ENCODE measurements at regions not wholly inside any gene's neighbourhood (a gene's known extent, or its start where the extent isn't known, plus 50 kb on each side); places are given as distances from the start of the nearest gene placed in this dataset.

DNA sequence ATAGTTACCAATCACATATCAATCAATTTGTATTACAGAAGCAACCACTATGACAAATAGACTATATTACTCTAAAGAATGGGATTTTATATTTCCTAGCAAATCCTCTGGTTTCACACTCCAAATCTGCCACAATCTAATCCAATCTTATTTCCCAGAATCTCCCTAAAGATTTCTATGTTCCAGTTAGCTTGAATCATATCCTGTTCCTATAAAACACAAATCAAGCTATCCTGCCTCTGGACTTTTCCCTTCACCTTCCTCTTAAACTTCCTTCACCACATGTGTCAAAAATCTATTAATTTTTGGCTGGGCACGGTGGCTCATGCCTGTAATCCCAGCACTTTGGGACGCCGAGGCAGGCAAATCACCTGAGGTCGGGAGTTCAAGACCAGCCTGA is 50.0 kb downstream of the PIK3C2A start:
- Mint-ChIP-seq H3K36me3 (ENCODE audit: low read depth) (peaks cover 15% of the 10 kb centered on the region), H3K4me1 (peaks cover 40% of the 10 kb centered on the region), H3K9me3 (no peaks in the 10 kb centered on the region), H3K27ac (no peak overlapping the region), H3K27me3 (no peaks in the 10 kb centered on the region), H3K4me3 (no peak overlapping the region)
- no peak for DNase-seq
- no peak for ATAC-seq

DNA sequence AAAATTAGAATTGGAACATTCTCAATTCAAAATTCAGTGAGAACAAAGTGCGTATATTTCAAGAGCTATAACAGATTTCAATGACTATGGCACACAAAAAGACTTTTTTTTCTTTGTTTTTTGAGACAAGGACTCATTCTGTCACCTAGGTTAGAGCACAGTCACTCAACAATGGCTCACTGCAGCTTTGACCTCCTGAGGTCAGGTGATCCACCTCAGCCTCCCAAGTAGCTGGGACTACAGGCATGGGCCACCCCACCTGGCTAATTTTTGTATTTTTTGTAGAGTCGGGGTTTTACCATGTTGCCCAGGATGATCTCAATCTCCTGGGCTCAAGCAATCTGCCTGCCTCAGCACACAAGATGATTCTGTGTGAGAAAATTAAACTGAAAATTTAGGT is 51.5 kb downstream of the PIK3C2A start:
- H3K9me3 Mint-ChIP-seq, result no peaks in the 10 kb centered on the region
- H3K27me3 Mint-ChIP-seq, result no peaks in the 10 kb centered on the region
- H3K4me1 Mint-ChIP-seq, result peaks cover 25% of the 10 kb centered on the region
- H3K4me3 Mint-ChIP-seq, result no peak overlapping the region
- no peak overlapping the region for H3K27ac Mint-ChIP-seq
- peaks cover 15% of the 10 kb centered on the region for H3K36me3 Mint-ChIP-seq (ENCODE audit: low read depth)
- ATAC-seq, result peak; percentile 36
- no peak for DNase-seq

DNA sequence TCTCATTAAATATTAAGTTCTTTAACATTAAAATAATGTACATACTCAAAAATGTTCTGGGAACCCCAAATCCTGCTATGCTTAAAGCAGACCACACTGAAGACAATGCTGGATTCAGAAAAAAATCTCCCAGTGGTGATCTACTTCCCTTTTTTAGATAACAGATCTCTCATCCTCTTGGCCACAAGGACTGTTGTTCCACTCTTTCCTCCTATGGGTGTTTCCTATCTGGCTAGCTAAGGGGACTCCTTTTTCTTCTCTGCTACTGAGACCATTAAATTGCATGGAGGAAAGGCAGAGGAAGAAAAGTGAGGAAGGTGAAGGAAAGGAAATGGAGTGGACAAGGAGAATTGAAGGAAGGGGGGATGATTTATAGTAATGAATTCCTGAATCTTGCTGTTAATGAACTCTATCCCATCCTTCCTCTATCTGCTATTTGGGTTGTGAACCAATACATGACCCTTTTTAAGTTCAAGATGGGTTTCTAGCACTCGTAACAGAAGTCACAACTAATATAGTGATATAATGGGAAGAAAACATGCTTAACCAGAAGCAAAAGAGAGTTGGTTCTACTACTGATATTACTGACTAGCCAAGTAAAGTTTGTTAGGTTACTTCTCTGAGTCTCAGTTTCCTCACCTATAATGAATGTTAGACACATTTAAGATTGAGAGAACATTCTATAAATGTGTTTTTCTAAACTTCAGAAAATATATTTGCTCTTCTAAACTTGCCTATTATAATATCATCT is 53.2 kb downstream of the PIK3C2A start:
- no peak overlapping the region for H3K4me3 Mint-ChIP-seq
- no peaks in the 10 kb centered on the region for H3K9me3 Mint-ChIP-seq
- ATAC-seq, result no peak
- no peak for DNase-seq
- no peak overlapping the region for H3K27ac Mint-ChIP-seq
- H3K36me3 Mint-ChIP-seq (ENCODE audit: low read depth), result peaks cover 11% of the 10 kb centered on the region
- H3K4me1 Mint-ChIP-seq, result peaks cover 15% of the 10 kb centered on the region
- H3K27me3 Mint-ChIP-seq, result no peaks in the 10 kb centered on the region

DNA sequence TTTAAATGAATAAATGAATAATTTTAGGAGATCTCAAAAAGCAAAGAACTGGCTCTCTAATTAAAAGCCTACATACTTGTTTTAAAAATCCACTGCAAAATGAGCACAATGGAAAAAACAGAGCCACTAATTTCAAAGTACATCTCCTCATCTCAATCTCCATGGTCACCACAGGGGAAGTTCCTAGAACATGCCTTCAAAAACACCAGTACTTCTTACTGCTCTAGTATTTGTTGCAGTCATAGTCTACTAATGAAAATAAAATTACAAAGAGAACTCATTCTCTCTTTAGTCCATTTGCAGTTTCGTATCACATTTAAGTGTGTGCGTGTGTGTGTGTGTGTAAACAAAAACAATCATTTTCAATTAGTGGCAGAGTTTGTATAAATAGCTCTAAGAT is 54.0 kb downstream of the PIK3C2A start:
- no peak for ATAC-seq
- Mint-ChIP-seq H3K4me1 (peaks cover 15% of the 10 kb centered on the region), H3K4me3 (no peak overlapping the region), H3K27me3 (no peaks in the 10 kb centered on the region), H3K9me3 (no peaks in the 10 kb centered on the region), H3K36me3 (ENCODE audit: low read depth) (peaks cover 11% of the 10 kb centered on the region), H3K27ac (no peak overlapping the region)
- DNase-seq, result no peak

DNA sequence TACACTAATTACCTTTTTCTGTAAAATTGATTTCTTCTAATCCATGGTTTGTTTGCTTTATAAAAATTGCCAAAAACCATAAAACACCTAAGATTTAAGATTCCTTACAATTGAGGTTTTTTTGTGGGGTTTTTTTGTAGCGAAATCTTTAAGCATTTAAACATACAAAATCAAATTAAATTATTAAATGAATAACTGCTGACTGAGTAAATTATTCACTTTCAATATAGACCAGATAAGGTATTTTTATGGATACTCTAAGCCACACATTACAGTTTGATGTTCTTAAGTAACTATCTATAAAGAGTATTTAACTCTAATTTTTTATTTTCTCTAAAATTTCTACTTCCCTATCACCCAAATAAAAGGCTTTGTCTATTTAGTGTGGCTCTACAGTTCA is 55.5 kb downstream of the PIK3C2A start:
- ATAC-seq, result no peak
- DNase-seq, result no peak
- peaks cover 15% of the 10 kb centered on the region for H3K36me3 Mint-ChIP-seq (ENCODE audit: low read depth)
- peaks cover 16% of the 10 kb centered on the region for H3K4me1 Mint-ChIP-seq
- no peak overlapping the region for H3K4me3 Mint-ChIP-seq
- H3K9me3 Mint-ChIP-seq, result no peaks in the 10 kb centered on the region
- no peaks in the 10 kb centered on the region for H3K27me3 Mint-ChIP-seq
- H3K27ac Mint-ChIP-seq, result no peak overlapping the region

DNA sequence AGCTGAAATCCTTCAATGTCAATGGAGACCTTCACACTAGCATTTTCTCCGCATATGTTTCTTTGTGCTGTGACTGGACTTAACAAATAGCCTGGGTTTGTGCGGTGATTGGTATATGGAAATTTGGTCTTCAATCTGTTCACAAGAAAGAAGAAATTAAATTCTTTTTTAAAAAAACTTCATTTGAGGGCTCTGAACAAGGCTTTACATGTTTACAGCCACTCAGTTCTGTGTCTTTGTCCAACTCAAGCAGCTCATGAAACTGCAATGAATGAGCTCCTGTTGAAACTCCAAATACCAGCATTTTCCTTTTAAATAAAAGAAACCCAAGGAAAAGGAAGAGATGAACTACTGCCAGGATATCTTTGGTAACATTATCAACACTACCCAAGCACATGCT is 57.3 kb downstream of the PIK3C2A start:
- no peak overlapping the region for H3K27ac Mint-ChIP-seq
- no peak overlapping the region for H3K4me3 Mint-ChIP-seq

DNA sequence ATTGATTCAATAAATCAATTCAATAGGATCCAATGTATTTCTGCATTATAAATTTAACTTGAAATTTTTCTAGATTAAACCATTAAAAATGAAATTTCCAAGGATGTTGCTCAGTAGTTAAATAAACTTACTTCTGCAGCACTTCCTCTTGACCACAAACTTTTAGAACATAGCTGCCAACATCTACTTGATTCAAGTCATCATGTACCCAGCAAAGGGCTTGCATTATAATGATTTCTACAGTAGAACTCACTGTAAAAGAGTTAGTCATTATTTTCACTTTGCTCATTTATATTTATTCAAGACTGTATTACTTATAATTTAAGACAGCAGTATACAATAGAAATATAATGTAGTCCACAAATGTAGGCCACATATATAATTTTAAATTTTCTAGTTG is 59.2 kb downstream of the PIK3C2A start:
- Mint-ChIP-seq H3K27ac (no peak overlapping the region), H3K36me3 (ENCODE audit: low read depth) (peaks cover 24% of the 10 kb centered on the region), H3K4me3 (no peak overlapping the region), H3K9me3 (no peaks in the 10 kb centered on the region), H3K4me1 (peaks cover 17% of the 10 kb centered on the region), H3K27me3 (no peaks in the 10 kb centered on the region)
- ATAC-seq (no peak), DNase-seq (no peak)

More for the DNA sequence above, 57.3 kb downstream of the PIK3C2A start:
- H3K4me1 Mint-ChIP-seq, result peaks cover 29% of the 10 kb centered on the region
- peaks cover 24% of the 10 kb centered on the region for H3K36me3 Mint-ChIP-seq (ENCODE audit: low read depth)
- no peaks in the 10 kb centered on the region for H3K9me3 Mint-ChIP-seq
- DNase-seq, result no peak
- ATAC-seq, result no peak
- no peaks in the 10 kb centered on the region for H3K27me3 Mint-ChIP-seq

DNA sequence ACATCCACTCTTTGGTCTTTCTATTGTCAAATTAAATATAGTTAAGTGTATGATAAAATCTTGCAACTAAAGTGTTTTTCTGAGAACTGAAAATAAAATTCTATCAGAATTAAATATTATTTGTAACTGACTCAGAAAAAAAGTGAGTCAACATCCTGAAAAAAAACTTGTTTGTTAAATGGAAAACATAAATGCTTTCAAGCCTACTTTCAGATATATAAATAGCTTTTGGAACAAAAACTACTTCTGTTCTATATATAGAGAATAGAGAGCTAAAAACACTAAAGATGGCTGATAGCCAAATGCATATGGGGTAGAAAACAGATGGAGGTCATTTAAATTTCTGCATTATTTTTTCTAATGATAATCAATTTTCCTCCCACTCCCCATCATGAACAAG is 61.8 kb downstream of the PIK3C2A start:
- Mint-ChIP-seq H3K36me3 (ENCODE audit: low read depth) (peaks cover 38% of the 10 kb centered on the region), H3K27me3 (no peaks in the 10 kb centered on the region)
- ATAC-seq, result no peak

DNA sequence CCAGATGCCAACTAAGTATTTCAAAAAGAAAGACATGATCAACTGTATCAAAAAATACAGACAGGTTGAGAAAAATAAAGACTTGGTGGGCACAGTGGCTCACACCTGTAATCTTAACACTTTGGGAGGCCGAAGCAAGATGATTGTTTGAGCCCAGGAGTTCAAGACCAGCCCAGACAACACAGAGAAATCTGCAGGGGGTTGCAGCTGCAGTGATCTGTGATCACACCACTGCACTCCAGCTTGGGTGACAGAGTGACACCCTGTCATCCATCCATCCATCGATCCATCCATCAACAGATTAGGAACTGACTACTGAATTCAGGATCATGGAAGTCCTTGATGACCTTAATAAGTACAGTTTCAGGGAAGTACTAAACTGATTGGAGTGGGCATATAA is 65.0 kb upstream of the RPS13 start:
- Mint-ChIP-seq H3K27me3 (no peaks in the 10 kb centered on the region), H3K9me3 (no peaks in the 10 kb centered on the region), H3K4me3 (no peak overlapping the region), H3K36me3 (ENCODE audit: low read depth) (peaks cover 38% of the 10 kb centered on the region), H3K27ac (no peak overlapping the region), H3K4me1 (peaks cover 14% of the 10 kb centered on the region)
- no peak for ATAC-seq
- DNase-seq, result no peak

More for the DNA sequence above, 61.8 kb downstream of the PIK3C2A start:
- no peak for DNase-seq
- Mint-ChIP-seq H3K9me3 (no peaks in the 10 kb centered on the region), H3K4me1 (peaks cover 14% of the 10 kb centered on the region), H3K27ac (no peak overlapping the region), H3K4me3 (no peak overlapping the region)

DNA sequence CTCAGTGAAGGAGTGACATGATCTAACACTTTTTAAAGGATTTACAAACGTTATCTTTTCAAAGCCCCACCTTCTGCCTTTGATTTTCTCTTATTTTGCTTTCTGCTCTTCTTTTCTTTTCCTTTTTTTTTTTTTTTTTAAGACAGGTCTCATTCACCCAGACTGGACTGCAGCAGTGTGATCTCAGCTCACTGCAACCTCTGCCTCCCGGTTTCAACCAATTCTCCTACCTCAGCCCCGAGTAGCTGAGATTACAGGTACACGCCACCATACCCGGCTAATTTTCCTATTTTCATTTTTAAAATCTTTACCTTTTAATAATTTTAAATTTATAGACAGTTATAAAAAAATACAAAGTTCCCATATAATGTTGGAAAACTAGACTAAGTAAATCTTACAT is 63.7 kb upstream of the RPS13 start:
- H3K36me3 Mint-ChIP-seq (ENCODE audit: low read depth), result peaks cover 31% of the 10 kb centered on the region
- no peak for DNase-seq
- no peaks in the 10 kb centered on the region for H3K27me3 Mint-ChIP-seq
- no peak overlapping the region for H3K27ac Mint-ChIP-seq
- no peak overlapping the region for H3K4me3 Mint-ChIP-seq
- no peak for ATAC-seq
- H3K4me1 Mint-ChIP-seq, result peaks cover 4% of the 10 kb centered on the region
- H3K9me3 Mint-ChIP-seq, result no peaks in the 10 kb centered on the region

DNA sequence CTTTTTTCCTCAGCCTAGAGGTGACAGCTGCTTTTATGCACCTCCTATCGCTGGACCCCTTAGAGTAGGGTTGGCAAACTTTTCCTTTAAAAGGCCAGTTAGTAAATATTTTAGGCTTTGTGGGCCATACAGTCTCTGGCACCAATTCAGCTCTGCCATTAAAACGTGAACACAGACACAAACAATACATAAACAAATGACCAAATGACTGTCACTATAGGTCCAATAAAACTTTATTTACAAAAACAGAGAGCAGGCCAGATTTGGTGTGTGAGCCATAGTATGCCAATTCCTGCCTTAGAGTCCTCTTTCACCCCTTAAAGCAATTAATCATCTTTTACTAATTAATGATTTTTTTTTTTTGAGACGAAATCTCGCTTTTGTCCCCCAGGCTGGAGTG is 61.1 kb upstream of the RPS13 start:
- peaks cover 26% of the 10 kb centered on the region for H3K36me3 Mint-ChIP-seq (ENCODE audit: low read depth)

DNA sequence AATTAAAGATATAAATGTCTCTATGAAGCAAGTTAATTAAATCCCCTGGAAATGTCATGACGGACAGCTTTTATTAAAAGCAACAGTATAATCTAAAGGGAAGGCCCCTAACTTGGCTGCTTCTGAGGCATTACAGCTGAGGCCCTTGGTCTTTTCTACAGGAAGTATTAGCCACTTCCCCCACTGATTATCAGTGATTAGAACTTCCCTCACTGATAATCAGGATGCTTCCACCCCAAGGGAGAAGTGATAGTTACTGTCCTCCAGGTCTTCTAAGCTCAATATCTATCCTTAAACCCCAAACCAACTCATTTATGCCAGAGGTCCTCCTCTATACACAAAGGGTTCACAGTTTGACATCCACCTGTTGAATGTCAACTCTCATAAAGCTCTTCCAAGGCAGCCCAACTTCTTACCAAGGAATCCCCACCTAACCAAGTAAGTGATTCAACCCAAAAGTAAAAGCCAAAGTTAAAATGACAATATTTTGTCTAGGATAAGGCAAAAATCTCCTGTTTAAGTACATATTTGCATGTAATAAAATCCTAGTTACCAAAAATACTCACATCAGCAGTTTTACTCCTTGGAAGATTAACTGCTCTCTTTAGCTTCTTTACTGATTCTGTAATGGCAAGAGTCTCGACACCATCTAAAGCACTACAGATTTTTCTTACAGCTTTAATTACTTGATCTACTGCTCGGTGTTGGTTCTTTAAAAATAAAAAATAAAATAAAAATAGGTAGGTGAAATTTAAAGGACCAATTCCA is 58.6 kb upstream of the RPS13 start:
- Mint-ChIP-seq H3K27me3 (no peaks in the 10 kb centered on the region), H3K4me1 (no peaks in the 10 kb centered on the region), H3K9me3 (no peaks in the 10 kb centered on the region), H3K4me3 (no peak overlapping the region), H3K27ac (no peak overlapping the region), H3K36me3 (ENCODE audit: low read depth) (peaks cover 18% of the 10 kb centered on the region)
- ATAC-seq (no peak), DNase-seq (no peak)

More for the DNA sequence above, 61.1 kb upstream of the RPS13 start:
- Mint-ChIP-seq H3K27ac (no peak overlapping the region), H3K4me1 (no peaks in the 10 kb centered on the region), H3K27me3 (no peaks in the 10 kb centered on the region), H3K4me3 (no peak overlapping the region), H3K9me3 (no peaks in the 10 kb centered on the region)
- DNase-seq (no peak), ATAC-seq (no peak)

DNA sequence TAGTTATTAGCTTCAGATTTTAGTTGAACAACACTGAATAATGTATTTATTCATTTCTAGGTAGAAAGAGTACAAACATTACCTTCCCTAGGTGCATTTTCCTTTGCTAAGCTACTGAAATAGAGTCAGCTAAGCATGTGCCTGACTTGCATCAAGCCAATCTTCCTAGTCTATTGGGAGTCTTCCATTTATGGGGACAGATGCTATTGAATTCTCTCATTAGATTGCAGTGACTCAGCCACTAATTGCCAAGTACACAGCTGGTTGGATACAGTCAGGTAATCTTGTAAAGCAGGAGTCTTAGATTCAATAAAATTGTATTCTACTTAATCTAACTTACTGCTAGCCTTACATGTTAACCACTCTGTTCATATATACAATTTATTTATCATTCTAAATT is 55.2 kb upstream of the RPS13 start:
- Mint-ChIP-seq H3K9me3 (no peaks in the 10 kb centered on the region), H3K27ac (no peak overlapping the region), H3K4me3 (no peak overlapping the region), H3K36me3 (ENCODE audit: low read depth) (peaks cover 27% of the 10 kb centered on the region), H3K4me1 (no peaks in the 10 kb centered on the region), H3K27me3 (no peaks in the 10 kb centered on the region)
- DNase-seq (no peak), ATAC-seq (no peak)

DNA sequence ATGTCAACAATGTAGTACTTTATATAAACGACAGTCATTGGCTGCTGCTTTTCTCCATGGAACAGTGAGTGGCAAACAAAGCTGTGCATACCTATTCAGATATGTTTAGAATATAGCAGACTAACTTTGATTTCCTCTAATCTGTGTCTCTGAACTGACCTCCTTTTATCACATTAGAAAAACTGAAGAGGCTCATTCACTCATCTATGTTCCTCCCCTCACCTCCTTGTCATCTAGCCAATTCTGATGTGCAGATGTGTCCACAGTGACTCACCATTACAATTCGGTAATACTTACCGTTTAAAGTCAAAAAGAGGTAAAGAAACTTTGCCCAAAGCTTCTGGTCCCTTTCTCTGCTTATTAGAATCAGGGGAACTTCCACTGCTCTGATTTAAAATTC is 51.5 kb upstream of the RPS13 start:
- Mint-ChIP-seq H3K36me3 (ENCODE audit: low read depth) (peaks cover 20% of the 10 kb centered on the region), H3K9me3 (no peaks in the 10 kb centered on the region), H3K27ac (no peak overlapping the region), H3K27me3 (no peaks in the 10 kb centered on the region), H3K4me1 (no peaks in the 10 kb centered on the region), H3K4me3 (no peak overlapping the region)
- ATAC-seq (no peak), DNase-seq (no peak)

Data from activated naive CD8-positive, alpha-beta T cell treated with anti-CD3 and anti-CD28 coated beads, Interleukin-2, amount 50 U/mL, for 24 hours (primary cell).